GM18870 (cell line): ENCODE measurements at regions not wholly inside any gene's neighbourhood (a gene's known extent, or its start where the extent isn't known, plus 50 kb on each side); places are given as distances from the start of the nearest gene placed in this dataset.
"Not testable (repeated sequence)": the region's sequence is repeated elsewhere in the genome, so short reads cannot be mapped to it uniquely, and the experiment has no call there.

Experiments used
- ATAC-seq: cut with Tn5 transposase; IDR thresholded peaks from one replicate; pipeline ENCODE4 v1.9.1; 2021; ENCODE audit warnings: moderate library complexity; ENCODE audit not compliant: unreplicated experiment

DNA sequence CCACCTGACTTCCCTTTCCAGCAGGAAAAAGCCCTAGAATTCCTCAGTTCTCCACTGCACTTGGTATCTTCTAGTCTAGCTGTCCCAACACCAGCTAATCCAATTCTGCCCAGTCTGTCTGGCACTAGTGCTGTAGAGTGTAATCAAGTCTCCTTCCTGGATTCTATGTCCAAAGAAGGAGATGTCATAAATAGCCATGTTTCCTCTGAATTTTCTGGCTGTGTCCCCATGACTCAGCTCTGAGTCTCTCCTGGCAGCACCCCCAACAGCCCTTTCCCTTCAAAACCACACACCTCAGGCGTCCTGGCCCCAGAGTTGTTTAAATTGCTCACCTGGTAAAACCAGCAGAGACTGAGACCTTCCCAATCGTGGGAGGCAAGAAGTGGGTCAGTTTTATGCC is 197.2 kb downstream of the GRXCR1 start:
- no peak for ATAC-seq

GRCh38 chr4:43103048-43103447 is 210.5 kb downstream of the GRXCR1 start:
- no peak for ATAC-seq

DNA sequence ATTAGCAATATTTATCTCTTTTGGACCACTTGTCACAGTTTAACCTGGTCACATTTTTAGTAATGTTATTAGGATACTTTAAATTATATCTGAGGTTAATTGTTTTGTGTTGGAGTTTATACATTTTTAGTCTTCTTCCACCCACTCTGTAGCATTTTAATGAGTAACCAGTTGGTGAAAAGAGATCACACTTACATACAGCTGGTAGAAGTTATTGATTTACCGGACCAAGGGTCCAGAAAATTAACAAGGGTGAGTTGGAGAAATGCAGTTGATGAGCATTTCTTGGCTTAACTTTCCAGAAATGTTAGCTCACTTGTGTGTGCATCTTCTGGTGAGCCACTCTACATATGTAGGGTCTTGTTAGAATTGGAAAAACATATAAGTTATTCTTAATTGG is 219.6 kb downstream of the GRXCR1 start:
- ATAC-seq, result no peak

DNA sequence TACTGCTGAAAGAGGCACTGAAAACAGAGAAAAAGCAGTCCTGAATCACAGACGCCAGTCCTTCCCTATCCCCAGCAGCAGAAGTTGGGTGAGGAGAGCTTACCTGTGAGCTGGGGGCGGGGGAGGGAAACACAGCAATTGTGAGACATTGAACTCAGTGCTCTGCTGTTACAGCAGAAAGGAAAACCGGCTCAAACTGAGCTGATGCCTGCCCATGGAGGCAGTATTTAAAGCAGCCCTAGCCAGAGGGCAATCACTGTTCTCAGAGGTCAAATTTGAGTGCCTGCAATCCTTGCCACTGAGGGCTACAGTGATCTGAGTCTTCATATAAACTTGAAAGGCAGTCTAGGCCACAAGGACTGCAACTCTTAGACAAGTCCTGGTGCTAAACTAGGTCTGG is 220.7 kb downstream of the GRXCR1 start:
- no peak for ATAC-seq

DNA sequence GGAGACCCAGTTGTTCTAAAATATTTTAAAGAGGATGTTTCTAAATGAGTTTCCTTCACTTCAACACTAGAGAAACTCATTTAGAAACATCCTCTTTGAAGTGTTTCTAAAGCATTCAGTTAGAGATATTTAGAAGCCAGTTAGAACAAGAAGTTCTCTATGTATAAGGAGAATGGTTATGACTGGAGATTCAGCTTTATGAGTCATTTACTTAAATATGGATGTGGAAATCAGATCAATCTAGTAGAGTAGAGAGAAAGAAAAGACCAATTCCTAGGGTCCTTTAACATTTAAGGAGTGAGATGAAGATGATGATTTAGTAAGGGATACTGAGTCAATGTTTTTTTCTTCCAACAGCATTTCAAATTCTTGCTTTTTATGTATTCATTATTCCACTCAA is 234.1 kb downstream of the GRXCR1 start:
- ATAC-seq, result no peak

DNA sequence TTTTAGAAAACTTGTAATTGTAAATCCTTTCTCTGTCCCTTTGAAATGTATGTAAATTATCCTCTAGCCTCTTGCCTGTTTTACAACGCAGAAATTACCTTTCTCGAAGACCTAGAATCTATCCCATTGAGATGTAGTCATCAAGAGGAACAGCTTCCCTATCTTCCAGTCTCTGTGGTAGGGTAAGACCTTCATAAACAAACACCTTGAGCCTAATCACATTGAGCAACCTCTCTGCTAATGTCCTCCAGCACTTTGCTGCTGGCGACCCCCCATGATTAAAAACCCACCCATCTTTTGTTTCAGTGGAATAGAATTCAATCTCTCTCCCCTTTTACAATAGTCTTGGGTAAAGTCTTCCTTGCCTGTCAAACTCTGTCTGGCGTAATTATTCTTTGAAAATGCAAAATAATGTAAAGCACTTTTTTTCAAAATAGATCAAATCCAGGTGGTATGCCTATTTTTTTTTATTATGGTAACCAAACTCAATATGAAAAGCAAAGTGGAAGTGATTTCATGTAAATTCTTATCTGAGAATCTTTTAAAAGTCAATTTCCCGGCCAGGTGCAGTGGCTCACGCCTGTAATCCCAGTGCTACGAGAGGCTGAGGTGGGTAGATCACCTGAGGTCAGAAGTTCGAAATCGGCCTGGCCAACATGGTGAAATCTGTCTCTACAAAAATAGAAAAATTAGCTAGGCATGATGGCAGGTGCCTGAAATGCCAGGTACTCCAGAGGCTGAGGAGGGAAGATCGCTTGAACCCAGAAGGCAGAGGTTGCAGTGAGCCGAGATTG is 237.9 kb downstream of the GRXCR1 start:
- ATAC-seq, result no peak

DNA sequence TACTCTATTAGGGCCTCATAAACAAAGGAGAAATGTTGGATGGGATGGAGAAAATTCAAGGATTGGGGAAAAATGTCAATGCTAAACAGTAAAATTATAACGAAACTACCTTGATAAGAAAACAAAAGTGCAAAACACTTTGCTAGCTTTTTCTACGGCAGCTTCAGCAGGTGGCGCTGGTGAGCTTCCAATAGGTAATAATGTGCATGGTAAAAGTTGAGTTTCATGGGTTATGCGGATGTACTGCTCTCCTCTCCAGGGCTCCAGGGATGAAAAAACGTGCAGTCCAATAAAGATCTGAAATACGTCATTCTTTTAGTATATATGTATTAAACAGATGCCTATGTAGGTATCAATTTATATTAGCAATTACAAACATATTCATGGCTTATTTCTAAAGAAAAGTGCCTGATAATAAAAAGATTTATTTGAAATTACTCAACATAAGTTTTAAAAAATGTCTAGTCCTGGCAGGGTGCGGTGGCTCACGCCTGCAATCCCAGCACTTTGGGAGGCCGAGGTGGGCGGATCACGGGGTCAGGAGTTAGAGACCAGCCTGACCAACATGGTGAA is 239.6 kb downstream of the GRXCR1 start:
- ATAC-seq, result peak; percentile 91

GRCh38 chr4:43133566-43133965 is 241.1 kb downstream of the GRXCR1 start:
- no peak for ATAC-seq

DNA sequence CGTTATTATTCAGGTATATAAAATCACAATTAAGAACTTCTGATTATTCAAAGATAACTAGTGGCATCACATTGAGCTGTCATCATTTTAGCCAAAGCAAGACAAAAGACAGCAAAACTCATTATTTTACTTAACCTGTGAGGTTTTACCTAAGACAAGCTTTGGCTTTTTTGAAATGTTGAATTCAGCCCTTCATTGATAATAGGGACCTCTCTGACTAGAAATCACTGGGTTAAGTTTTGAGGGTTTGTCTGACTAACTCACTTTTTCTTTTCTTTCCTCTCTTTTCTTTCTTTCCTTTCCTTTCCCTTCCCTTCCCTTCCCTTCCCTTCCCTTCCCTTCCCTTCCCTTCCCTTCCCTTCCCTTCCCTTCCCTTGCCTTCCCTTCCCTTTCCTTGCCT is 244.2 kb downstream of the GRXCR1 start:
- no peak for ATAC-seq

GRCh38 chr4:43146198-43146597 is 253.7 kb downstream of the GRXCR1 start:
- ATAC-seq, result no peak

DNA sequence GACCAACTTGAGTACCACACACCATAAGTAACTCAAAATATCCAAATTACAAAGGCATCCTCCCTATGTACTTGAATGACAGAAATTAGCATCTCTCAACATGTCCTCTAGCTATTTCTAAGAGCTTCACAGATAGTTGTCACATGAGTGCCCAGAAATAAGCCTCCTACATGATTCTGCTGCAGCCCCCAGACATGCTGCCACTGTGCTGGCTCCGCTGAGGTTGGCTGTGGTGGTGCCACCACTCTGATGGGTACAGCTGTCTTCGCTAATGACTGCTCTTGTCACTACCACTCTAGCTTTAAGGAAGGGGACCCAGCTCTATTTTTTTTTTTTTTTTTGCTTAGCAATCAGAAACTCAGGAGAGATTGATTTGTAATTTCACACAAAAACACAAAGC is 256.0 kb downstream of the GRXCR1 start:
- no peak for ATAC-seq

DNA sequence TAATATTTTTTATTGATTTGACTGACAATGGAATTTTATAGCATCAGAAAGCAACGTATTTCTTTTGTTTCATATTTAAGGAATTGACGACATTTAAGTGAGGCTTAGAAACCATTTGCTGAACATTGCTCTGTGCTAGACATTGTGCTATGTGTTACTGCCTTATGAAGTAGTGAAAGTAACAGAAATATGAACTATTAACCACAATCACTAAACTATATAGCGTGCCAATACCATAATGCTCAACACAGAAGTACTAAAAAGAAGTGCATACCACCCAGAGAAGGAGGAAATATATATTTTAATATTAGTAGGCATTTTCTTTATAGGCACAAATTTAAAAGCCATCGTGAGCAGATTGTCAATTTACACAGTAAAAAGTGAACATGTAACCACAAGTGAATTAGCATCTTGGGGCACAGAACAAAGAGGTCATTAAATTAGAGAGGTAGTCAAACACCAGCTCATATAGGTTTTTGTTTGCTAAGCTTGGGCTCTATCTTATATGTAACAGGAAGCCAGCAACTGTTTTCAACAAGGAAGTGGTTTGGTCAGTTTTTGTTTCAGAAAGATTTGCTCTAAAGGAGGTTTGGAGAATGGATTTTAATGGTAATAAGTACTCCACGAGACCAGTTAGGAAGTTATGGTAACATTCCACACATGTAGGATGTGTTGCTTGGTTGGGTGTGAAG is 270.7 kb downstream of the GRXCR1 start:
- no peak for ATAC-seq

DNA sequence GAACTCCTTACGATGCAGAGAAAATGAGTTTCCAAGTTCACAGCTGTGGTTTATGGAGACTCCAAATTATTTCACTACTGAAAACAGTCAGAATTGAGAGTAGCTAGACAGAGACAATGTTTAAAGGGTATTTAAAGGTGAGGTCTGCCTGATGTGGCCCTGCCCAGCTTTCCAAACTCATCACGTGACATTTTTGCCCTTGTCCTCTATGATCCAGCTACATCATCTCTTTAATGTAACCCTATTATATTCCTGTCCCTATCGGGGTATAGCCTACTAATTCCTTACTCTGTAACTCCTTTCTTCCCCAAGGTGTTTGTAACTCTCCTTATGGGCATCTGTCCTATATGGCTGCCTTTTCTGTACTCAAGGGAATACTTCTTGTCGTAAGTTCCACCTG is 297.2 kb downstream of the GRXCR1 start:
- ATAC-seq, result no peak

DNA sequence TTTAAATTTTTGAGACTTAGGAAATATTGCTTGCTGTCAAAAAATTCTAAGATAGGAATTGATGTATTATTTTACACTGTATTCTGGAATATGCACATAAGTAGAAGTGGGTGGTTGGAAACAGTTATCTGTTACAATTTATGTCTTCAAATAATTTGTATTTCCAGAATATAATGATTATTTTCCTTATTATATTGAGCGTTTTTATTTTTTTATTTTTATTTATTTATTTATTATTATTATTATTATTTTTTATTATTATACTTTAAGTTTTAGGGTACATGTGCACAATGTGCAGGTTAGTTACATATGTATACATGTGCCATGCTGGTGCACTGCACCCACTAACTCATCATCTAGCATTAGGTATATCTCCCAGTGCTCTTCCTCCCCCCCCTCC is 320.1 kb downstream of the GRXCR1 start:
- ATAC-seq, result not testable (repeated sequence)

- no peak for ATAC-seq
Measured at GRCh38 chr4:43223820-43224219, 331.3 kb downstream of the GRXCR1 start.

DNA sequence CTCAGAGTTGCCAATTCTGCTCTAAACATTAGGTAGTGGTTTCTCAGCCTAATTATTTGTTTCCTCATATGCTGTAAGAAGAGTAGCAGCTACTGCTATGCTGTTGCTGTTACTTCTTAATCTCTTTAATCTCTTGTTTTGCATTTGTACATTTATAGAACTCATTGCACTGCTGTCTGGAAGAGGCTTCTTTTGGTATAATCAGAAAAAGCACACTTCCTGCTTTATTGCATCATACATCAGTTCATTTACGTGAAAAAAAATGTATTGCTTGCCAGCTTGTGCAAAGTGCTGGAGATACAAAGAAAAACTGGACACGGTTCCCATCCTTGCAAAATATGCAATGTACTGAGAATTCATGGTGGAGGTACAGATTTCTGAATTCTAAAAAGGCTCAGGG is 332.0 kb downstream of the GRXCR1 start:
- no peak for ATAC-seq

DNA sequence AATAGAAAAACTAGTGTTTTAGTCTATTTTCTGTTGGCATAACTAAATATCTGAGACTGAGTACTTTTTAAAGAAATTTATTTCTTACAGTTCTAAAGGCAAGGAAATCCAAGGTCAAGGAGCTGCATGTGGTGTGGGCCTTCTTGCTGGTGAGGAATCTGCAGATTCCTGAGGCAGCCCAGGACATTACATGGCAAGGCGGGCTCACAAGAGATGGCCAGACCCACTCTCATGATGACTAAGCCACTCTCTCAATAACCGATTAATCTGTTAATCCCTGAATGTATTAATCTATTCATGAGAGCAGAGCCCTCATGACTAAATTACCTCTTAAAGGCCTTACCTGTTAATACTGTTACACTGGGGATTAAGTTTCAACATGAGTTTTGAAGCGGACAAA is 340.8 kb downstream of the GRXCR1 start:
- ATAC-seq, result no peak

DNA sequence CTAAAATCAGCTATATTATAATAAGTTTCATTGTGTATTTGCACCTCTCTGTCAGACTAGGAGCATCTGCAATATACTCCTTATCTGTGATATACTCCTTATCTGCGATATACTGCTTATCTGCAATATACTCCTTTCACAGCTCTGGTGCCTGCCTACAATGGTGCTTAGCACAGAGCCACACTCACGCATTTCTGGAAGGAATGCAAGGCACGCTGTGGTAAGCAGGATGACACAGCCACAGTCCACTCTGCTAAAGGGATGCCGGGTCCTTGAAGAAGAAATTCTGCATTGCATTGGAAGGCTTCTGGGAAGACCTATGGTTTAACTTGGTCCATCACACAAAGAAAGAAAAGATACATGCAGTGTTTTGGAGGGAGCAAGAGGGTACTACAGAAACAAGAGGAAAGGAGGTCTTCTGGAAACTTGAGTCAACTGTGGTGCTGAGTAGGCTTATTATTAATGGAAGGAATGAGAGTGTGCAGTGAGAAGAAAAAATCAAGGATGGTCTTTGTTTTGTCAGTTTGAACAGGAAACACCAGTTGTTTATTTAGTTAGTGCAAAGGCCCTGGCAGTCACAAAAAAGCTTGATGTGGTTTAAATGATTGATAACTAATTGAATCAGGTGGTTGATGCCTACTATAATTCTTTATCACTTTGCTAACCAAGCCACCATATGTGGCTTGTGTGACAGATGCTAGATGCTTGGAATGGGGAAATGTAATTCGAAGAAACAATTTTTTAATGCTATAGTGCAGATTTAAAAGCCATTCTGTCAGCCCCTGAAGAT is 342.3 kb downstream of the GRXCR1 start:
- ATAC-seq, result no peak

DNA sequence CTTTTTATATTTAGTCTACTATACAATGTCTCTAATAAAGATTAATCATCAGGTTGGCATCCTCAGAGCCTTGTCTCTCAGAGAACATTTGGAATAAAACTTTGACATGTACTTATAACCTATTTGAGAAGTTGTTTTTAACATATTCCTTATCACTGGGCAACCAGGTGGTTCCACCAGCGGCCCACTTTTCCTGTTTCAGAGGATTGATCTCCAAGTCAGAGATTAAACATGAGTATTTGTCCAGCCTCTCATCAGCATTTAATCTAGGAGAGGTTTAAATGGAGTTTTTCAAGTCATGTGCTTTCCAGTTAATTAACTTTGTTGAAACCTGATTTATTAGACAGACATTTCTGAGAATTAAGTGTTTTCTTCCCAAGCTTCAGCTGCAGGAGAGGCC is 345.5 kb downstream of the GRXCR1 start:
- no peak for ATAC-seq

- no peak for ATAC-seq
Measured at GRCh38 chr4:43238585-43238984, 346.1 kb downstream of the GRXCR1 start.

GRCh38 chr4:43241104-43241503 is 348.6 kb downstream of the GRXCR1 start:
- ATAC-seq, result no peak
